Neural progenitor cell (in vitro differentiated cells): ENCODE measurements at regions not wholly inside any gene's neighbourhood (a gene's known extent, or its start where the extent isn't known, plus 50 kb on each side); places are given as distances from the start of the nearest gene placed in this dataset.

Experiments
- DNase-seq: peaks from one replicate; pipeline ENCODE4 v3.0.0-alpha.2; 2016; ENCODE audit warnings: low spot score
- H2AFZ ChIP-seq: fragments of 200-600 bp; sonication (generic); replicated peaks from 2 replicates; pipeline ENCODE4 v1.6.1; 2016; ENCODE audit warnings: antibody characterized with exemption
- H3F3A ChIP-seq: fragments of 200-600 bp; sonication (generic); 2 replicates; pipeline ENCODE4 v1.6.1; 2016; ENCODE audit warnings: antibody characterized with exemption, low read depth
- H3K27ac ChIP-seq: fragments of 200-600 bp; sonication (generic); 2 replicates; pipeline ENCODE4 v1.5.1; 2016; ENCODE audit warnings: mild to moderate bottlenecking
- H3K27me3 ChIP-seq: fragments of 200-600 bp; sonication (generic); 2 replicates; pipeline ENCODE4 v1.6.1; 2016; ENCODE audit warnings: mild to moderate bottlenecking, moderate library complexity
- H3K36me3 ChIP-seq: fragments of 200-600 bp; sonication (generic); 2 replicates; pipeline ENCODE4 v1.5.1; 2016
- H3K4me1 ChIP-seq: fragments of 200-600 bp; sonication (generic); 2 replicates; pipeline ENCODE4 v1.6.1; 2016; ENCODE audit warnings: mixed run types
- H3K4me2 ChIP-seq: fragments of 200-600 bp; sonication (generic); 2 replicates; pipeline ENCODE4 v1.6.1; 2016
- H3K4me3 ChIP-seq: fragments of 200-600 bp; sonication (generic); 2 replicates; pipeline ENCODE4 v1.5.1; 2016
- H3K79me2 ChIP-seq: fragments of 200-600 bp; sonication (generic); 2 replicates; pipeline ENCODE4 v1.6.1; 2016; ENCODE audit warnings: low read depth
- H3K9ac ChIP-seq: fragments of 200-600 bp; sonication (generic); 2 replicates; pipeline ENCODE4 v1.6.1; 2016
- H3K9me3 ChIP-seq: fragments of 200-600 bp; sonication (generic); 2 replicates; pipeline ENCODE4 v1.5.1; 2016; ENCODE audit warnings: low read depth
- H4K20me1 ChIP-seq: fragments of 200-600 bp; sonication (generic); 2 replicates; pipeline ENCODE4 v1.6.1; 2016; ENCODE audit warnings: low read depth
- H3K27ac Mint-ChIP-seq: 3 replicates; pipeline ENCODE4 v1.8.0; 2021; ENCODE audit warnings: mixed read lengths
- H3K27me3 Mint-ChIP-seq: 2 replicates; pipeline ENCODE4 v1.8.0; 2022; ENCODE audit warnings: low read depth, mild to moderate bottlenecking, inconsistent platforms, moderate library complexity, mixed read lengths; ENCODE audit not compliant: insufficient read depth
- H3K36me3 Mint-ChIP-seq: 3 replicates; pipeline ENCODE4 v1.8.0; 2021; ENCODE audit warnings: mixed read lengths
- H3K4me1 Mint-ChIP-seq: 3 replicates; pipeline ENCODE4 v1.8.0; 2021; ENCODE audit warnings: mixed read lengths
- H3K4me3 Mint-ChIP-seq: 3 replicates; pipeline ENCODE4 v1.8.0; 2021; ENCODE audit warnings: mild to moderate bottlenecking, moderate library complexity, mixed read lengths
- H3K9me3 Mint-ChIP-seq: 3 replicates; pipeline ENCODE4 v1.8.0; 2020; ENCODE audit warnings: mixed read lengths
- CTCF ChIP-seq: fragments of 200-600 bp; sonication (generic); IDR thresholded peaks from 2 replicates; pipeline ENCODE4 v1.5.1; 2017; ENCODE audit warnings: antibody characterized with exemption, mild to moderate bottlenecking
- EZH2 ChIP-seq: fragments of 200-600 bp; sonication (generic); IDR thresholded peaks from 2 replicates; pipeline ENCODE4 v1.6.1; 2017; ENCODE audit warnings: antibody characterized with exemption, mild to moderate bottlenecking, moderate library complexity
- EZH2phosphoT487 ChIP-seq: fragments of 200-600 bp; sonication (generic); IDR thresholded peaks from 2 replicates; pipeline ENCODE4 v1.6.1; 2017; ENCODE audit warnings: antibody characterized with exemption

GRCh38 chr16:66136841-66137240, 229.7 kb upstream of the CDH5 start:
- Histone ChIP-seq H3K79me2 (no peaks in the 10 kb centered on the region), H3K27ac (no peak overlapping the region), H3K27me3 (no peaks in the 10 kb centered on the region), H3K4me3 (no peak overlapping the region), H3K9ac (no peak overlapping the region), H3F3A (peaks cover 3% of the 10 kb centered on the region), H3K36me3 (no peaks in the 10 kb centered on the region), H4K20me1 (no peaks in the 10 kb centered on the region), H3K4me2 (no peak overlapping the region), H3K4me1 (peaks cover 9% of the 10 kb centered on the region), H3K9me3 (no peaks in the 10 kb centered on the region), H2AFZ (no peak overlapping the region)
- no peak for DNase-seq
- H3K4me3 Mint-ChIP-seq = no peak overlapping the region
- TF ChIP-seq EZH2 (no peak), CTCF (no peak), EZH2phosphoT487 (no peak)
- H3K27me3 Mint-ChIP-seq = peaks cover 24% of the 10 kb centered on the region
- H3K9me3 Mint-ChIP-seq = no peaks in the 10 kb centered on the region
- H3K4me1 Mint-ChIP-seq = peaks cover 28% of the 10 kb centered on the region
- H3K27ac Mint-ChIP-seq = no peak overlapping the region
- H3K36me3 Mint-ChIP-seq = no peaks in the 10 kb centered on the region

GRCh38 chr16:66135838-66136237, 230.7 kb upstream of the CDH5 start:
- Mint-ChIP-seq H3K4me3 (no peak overlapping the region), H3K4me1 (peaks cover 30% of the 10 kb centered on the region), H3K9me3 (no peaks in the 10 kb centered on the region), H3K27me3 (peaks cover 21% of the 10 kb centered on the region), H3K27ac (no peak overlapping the region), H3K36me3 (no peaks in the 10 kb centered on the region)
- Histone ChIP-seq H3K79me2 (no peaks in the 10 kb centered on the region), H3K4me1 (peaks cover 9% of the 10 kb centered on the region), H4K20me1 (no peaks in the 10 kb centered on the region), H3K27me3 (no peaks in the 10 kb centered on the region), H3K4me2 (no peak overlapping the region), H2AFZ (no peak overlapping the region), H3K9me3 (no peaks in the 10 kb centered on the region), H3K36me3 (no peaks in the 10 kb centered on the region), H3K27ac (no peak overlapping the region), H3K4me3 (no peak overlapping the region), H3F3A (peaks cover 3% of the 10 kb centered on the region), H3K9ac (no peak overlapping the region)
- DNase-seq = no peak
- no peak for TF ChIP-seq CTCF
- no peak for TF ChIP-seq EZH2phosphoT487
- TF ChIP-seq EZH2 = no peak

GRCh38 chr16:66135421-66135831, 231.1 kb upstream of the CDH5 start:
- H3K9me3 ChIP-seq = no peaks in the 10 kb centered on the region
- peaks cover 21% of the 10 kb centered on the region for H3K27me3 Mint-ChIP-seq
- no peaks in the 10 kb centered on the region for H3K27me3 ChIP-seq
- H3K9me3 Mint-ChIP-seq = no peaks in the 10 kb centered on the region
- no peak overlapping the region for H3K4me2 ChIP-seq
- no peak overlapping the region for H3K4me3 ChIP-seq
- H2AFZ ChIP-seq = no peak overlapping the region
- H3K27ac ChIP-seq = no peak overlapping the region
- no peak overlapping the region for H3K9ac ChIP-seq
- H4K20me1 ChIP-seq = no peaks in the 10 kb centered on the region
- H3K4me3 Mint-ChIP-seq = no peak overlapping the region
- no peaks in the 10 kb centered on the region for H3K79me2 ChIP-seq
- H3K4me1 Mint-ChIP-seq = peaks cover 32% of the 10 kb centered on the region
- no peaks in the 10 kb centered on the region for H3K36me3 ChIP-seq
- TF ChIP-seq CTCF = no peak
- no peak for TF ChIP-seq EZH2
- no peak for TF ChIP-seq EZH2phosphoT487
- peaks cover 11% of the 10 kb centered on the region for H3K4me1 ChIP-seq
- H3K36me3 Mint-ChIP-seq = no peaks in the 10 kb centered on the region
- H3F3A ChIP-seq = peaks cover 3% of the 10 kb centered on the region
- DNase-seq = no peak
- no peak overlapping the region for H3K27ac Mint-ChIP-seq

- TF ChIP-seq EZH2phosphoT487 (no peak), CTCF (no peak), EZH2 (no peak)
- no peak overlapping the region for H3K27ac Mint-ChIP-seq
Observed at GRCh38 chr16:66134875-66135274, 231.6 kb upstream of the CDH5 start.

More at GRCh38 chr16:66134875-66135274, 231.6 kb upstream of the CDH5 start:
- Mint-ChIP-seq H3K9me3 (no peaks in the 10 kb centered on the region), H3K4me3 (no peak overlapping the region), H3K36me3 (no peaks in the 10 kb centered on the region), H3K4me1 (peaks cover 34% of the 10 kb centered on the region), H3K27me3 (peaks cover 19% of the 10 kb centered on the region)
- no peak overlapping the region for H3K4me3 ChIP-seq
- no peak for DNase-seq
- H3K4me1 ChIP-seq = peaks cover 16% of the 10 kb centered on the region
- H4K20me1 ChIP-seq = no peaks in the 10 kb centered on the region
- H3K27me3 ChIP-seq = no peaks in the 10 kb centered on the region
- no peak overlapping the region for H3K9ac ChIP-seq
- H2AFZ ChIP-seq = no peak overlapping the region
- H3K4me2 ChIP-seq = no peak overlapping the region
- H3K27ac ChIP-seq = no peak overlapping the region
- peaks cover 3% of the 10 kb centered on the region for H3F3A ChIP-seq
- H3K9me3 ChIP-seq = no peaks in the 10 kb centered on the region
- H3K36me3 ChIP-seq = no peaks in the 10 kb centered on the region
- no peaks in the 10 kb centered on the region for H3K79me2 ChIP-seq
